ENCODE measurements at regions not wholly inside any gene's neighbourhood (a gene's known extent, or its start where the extent isn't known, plus 50 kb on each side); places are given as distances from the start of the nearest gene placed in this dataset.

DNA sequence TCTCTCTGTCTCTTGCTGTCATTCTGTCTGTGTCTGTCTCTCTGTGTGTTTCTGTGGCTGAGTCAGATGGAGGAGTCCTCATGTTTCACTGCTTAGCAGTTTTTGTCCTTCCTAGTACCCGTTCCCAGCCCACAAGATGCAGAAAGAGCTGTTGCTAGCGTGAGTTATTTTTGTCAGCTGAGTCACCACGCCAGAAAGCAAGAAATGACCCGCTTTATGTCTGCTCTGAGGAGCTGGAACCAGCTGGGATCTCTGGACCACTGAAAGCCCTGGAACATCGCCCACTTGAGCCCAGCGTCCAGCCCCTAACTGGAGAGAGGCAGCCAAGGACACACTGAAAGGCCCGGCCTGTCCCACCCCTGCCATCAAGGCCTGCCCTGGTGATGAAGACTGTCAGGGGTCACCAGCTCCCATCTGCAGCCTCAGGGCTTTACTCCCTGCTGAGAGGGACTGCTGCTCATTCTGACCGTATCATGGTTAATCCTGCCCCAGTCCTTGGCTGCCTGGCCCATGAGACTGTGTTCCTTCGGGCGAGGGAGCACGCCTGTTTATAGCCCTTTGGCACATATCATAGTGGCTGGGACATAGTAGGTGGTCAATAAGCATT is 101.7 kb upstream of the TPM1 start:
- TF ChIP-seq CTCF (IDR thresholded peaks at IDR 0.05; ENCODE audit: low read length) (no peak), EZH2 (optimal IDR thresholded peaks at IDR 0.05; ENCODE audit: low read depth, low read length) (no peak), EZH2phosphoT487 (IDR thresholded peaks at IDR 0.05; ENCODE audit: low read length) (no peak)

All from MM.1S (cell line).